Uterus (tissue), 2 donors: ENCODE measurements at regions not wholly inside any gene's neighbourhood (a gene's known extent, or its start where the extent isn't known, plus 50 kb on each side); places are given as distances from the start of the nearest gene placed in this dataset.

Experiments used
- CTCF ChIP-seq, 4 experiments: fragments of 200-600 bp in 2 of 4; fragments of 450-650 bp in 2 of 4; sonication (generic) in 2 of 4; IDR thresholded peaks; one replicate each; pipeline ENCODE4 v1.5.1; 2016 to 2019; ENCODE audit warnings: antibody characterized with exemption in 4 of 4, mild to moderate bottlenecking in 2 of 4, moderate library complexity in 1 of 4
- POLR2A ChIP-seq, 2 donors: fragments of 450-650 bp; IDR thresholded peaks; one replicate each; pipeline ENCODE4 v1.6.1; 2016; ENCODE audit warnings: antibody characterized with exemption in 2 of 2, mild to moderate bottlenecking in 1 of 2, moderate library complexity in 1 of 2

- TF ChIP-seq CTCF (IDR thresholded peaks at IDR 0.05) (no peak), POLR2A (IDR thresholded peaks at IDR 0.05) (no peak)
Observed at GRCh38 chr1:224053456-224053855, 60.5 kb upstream of the FBXO28 start.
